CD4-positive, alpha-beta T cell (primary cell): ENCODE measurements at regions not wholly inside any gene's neighbourhood (a gene's known extent, or its start where the extent isn't known, plus 50 kb on each side); places are given as distances from the start of the nearest gene placed in this dataset.

Source experiments
- ATAC-seq: fragments of 200-7000 bp; cut with Tn5 transposase; one replicate; pipeline ENCODE4 v1.10.0; 2022; ENCODE audit warnings: mild to moderate bottlenecking; ENCODE audit not compliant: poor library complexity
- CTCF ChIA-PET: fragments of 350-600 bp; sonication (Branson Sonifier 250); formaldehyde crosslinking; loops from one replicate; lab custom pipeline; 2021; ENCODE audit warnings: antibody characterized with exemption, inconsistent platforms; lab: Charles Lee
- POLR2A ChIA-PET: fragments of 350-600 bp; sonication (Branson Sonifier 250); formaldehyde crosslinking; loops from one replicate; lab custom pipeline; 2021; ENCODE audit warnings: antibody characterized with exemption, inconsistent platforms; lab: Charles Lee
- DNase-seq, 14 experiments: peaks; one replicate each; pipeline ENCODE4 v3.0.0-alpha.2; 2013 to 2020; ENCODE audit warnings: mixed read lengths in 2 of 14
- H3K27ac ChIP-seq, 2 donors: one replicate each; pipeline versions ENCODE4 v1.5.1 to v1.7.0; 2013; ENCODE audit warnings: low read length in 2 of 2, low read depth in 1 of 2, mild to moderate bottlenecking in 1 of 2
- H3K27me3 ChIP-seq, 2 experiments: 1 replicate in 1 of 2; 2 replicates in 1 of 2; pipeline versions ENCODE4 v1.6.1 to v1.7.0; 2013; ENCODE audit warnings: low read length in 2 of 2, control low read depth in 1 of 2, mild to moderate bottlenecking in 1 of 2, moderate library complexity in 1 of 2; ENCODE audit not compliant: insufficient read depth in 2 of 2, control insufficient read depth in 1 of 2
- H3K36me3 ChIP-seq: one replicate; pipeline ENCODE4 v1.6.1; 2013; ENCODE audit warnings: low read length, control low read depth; ENCODE audit not compliant: insufficient read depth
- H3K4me1 ChIP-seq: one replicate; pipeline ENCODE4 v1.6.1; 2013; ENCODE audit warnings: low read length, control low read depth; ENCODE audit not compliant: insufficient read depth
- H3K4me3 ChIP-seq: one replicate; pipeline ENCODE4 v1.5.1; 2013; ENCODE audit warnings: mild to moderate bottlenecking, low read length, moderate library complexity
- H3K9me3 ChIP-seq, 2 experiments: 1 replicate in 1 of 2; 2 replicates in 1 of 2; pipeline versions ENCODE4 v1.6.1 to v1.7.0; 2013; ENCODE audit warnings: low read length in 2 of 2, mild to moderate bottlenecking in 2 of 2, control low read depth in 1 of 2, moderate library complexity in 1 of 2; ENCODE audit not compliant: control insufficient read depth in 1 of 2, insufficient read depth in 1 of 2
- H3K27ac Mint-ChIP-seq: one replicate; pipeline ENCODE4 v1.8.0; 2020; ENCODE audit warnings: mixed read lengths
- H3K27me3 Mint-ChIP-seq: one replicate; pipeline ENCODE4 v1.8.0; 2021; ENCODE audit warnings: mixed read lengths
- H3K36me3 Mint-ChIP-seq: one replicate; pipeline ENCODE4 v1.8.0; 2021; ENCODE audit warnings: low read depth, mixed read lengths
- H3K4me1 Mint-ChIP-seq: one replicate; pipeline ENCODE4 v1.8.0; 2021; ENCODE audit warnings: low read depth, mixed read lengths
- H3K4me3 Mint-ChIP-seq: one replicate; pipeline ENCODE4 v1.8.0; 2020; ENCODE audit warnings: mild to moderate bottlenecking, mixed read lengths
- H3K9me3 Mint-ChIP-seq: one replicate; pipeline ENCODE4 v1.8.0; 2020; ENCODE audit warnings: mixed read lengths
- intact Hi-C, 2 experiments: fragments of 100-400 bp; cut with DNase I in 1 of 2; cut with micrococcal nuclease in 1 of 2; formaldehyde crosslinking; loops; one replicate each; pipeline versions ENCODE4 v1.15.1 to v1.9.0; 2023 to 2025; cut with DNase I, micrococcal nuclease
- TF ChIP-seq, protein P1 (sequence below): fragments of 200-600 bp; IDR thresholded peaks from one replicate; pipeline ENCODE4 v1.8.0; 2022; ENCODE audit warnings: antibody characterized with exemption, mild to moderate bottlenecking

DNA sequence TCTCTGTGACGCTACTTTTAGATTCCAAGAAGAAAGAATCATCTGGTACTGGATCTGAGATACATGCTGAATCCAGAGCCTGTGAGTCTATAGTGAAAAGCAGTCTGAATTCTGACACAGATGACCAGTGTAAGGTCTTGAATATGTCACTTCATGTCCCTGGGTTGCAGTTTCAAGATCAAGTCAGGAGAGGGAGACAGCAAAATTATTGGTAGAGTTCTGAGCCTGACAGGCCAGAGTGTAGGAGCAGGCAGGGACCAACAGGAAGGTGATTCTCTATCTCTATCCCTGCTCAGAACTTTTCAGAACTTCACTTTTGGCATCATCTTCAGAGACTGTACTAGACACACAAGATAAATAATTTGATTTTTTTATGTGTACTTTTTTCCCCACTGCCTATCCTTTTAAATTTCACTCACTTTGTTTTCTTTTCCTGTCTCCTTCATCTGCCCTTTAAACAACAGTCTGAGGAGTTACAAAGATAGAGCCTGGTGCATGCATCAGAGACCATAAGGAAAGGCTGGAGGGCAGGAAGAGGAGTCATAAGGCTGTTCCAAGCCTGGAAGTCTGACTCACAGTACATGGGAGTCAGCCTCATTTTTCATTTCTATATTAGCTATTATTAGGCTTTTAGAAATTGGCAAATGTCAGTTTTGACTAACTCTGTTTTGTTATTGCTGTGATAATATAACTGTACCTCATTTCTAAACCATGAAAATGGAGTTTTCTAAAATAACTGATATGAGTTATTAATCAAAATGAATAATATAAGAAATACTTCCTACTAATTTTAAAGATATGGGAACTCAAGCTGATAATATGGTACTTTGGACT, 120.2 kb upstream of the TMEM229A start:
- Mint-ChIP-seq H3K4me1 (no peaks in the 10 kb centered on the region), H3K9me3 (no peaks in the 10 kb centered on the region), H3K27me3 (no peaks in the 10 kb centered on the region), H3K27ac (no peak overlapping the region), H3K4me3 (no peak overlapping the region), H3K36me3 (no peaks in the 10 kb centered on the region)
- CTCF ChIA-PET, result no interaction called here
- Histone ChIP-seq H3K27me3 (no peaks in the 10 kb centered on the region), H3K4me3 (no peak overlapping the region), H3K4me1 (no peaks in the 10 kb centered on the region), H3K27ac (no peak overlapping the region), H3K9me3 (no peaks in the 10 kb centered on the region), H3K36me3 (no peaks in the 10 kb centered on the region)
- ATAC-seq (no peak), DNase-seq (no peak)
- POLR2A ChIA-PET, result no interaction called here
- TF ChIP-seq, protein P1, sequence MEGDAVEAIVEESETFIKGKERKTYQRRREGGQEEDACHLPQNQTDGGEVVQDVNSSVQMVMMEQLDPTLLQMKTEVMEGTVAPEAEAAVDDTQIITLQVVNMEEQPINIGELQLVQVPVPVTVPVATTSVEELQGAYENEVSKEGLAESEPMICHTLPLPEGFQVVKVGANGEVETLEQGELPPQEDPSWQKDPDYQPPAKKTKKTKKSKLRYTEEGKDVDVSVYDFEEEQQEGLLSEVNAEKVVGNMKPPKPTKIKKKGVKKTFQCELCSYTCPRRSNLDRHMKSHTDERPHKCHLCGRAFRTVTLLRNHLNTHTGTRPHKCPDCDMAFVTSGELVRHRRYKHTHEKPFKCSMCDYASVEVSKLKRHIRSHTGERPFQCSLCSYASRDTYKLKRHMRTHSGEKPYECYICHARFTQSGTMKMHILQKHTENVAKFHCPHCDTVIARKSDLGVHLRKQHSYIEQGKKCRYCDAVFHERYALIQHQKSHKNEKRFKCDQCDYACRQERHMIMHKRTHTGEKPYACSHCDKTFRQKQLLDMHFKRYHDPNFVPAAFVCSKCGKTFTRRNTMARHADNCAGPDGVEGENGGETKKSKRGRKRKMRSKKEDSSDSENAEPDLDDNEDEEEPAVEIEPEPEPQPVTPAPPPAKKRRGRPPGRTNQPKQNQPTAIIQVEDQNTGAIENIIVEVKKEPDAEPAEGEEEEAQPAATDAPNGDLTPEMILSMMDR, result no peak
- intact Hi-C loops, result no loop called here

DNA sequence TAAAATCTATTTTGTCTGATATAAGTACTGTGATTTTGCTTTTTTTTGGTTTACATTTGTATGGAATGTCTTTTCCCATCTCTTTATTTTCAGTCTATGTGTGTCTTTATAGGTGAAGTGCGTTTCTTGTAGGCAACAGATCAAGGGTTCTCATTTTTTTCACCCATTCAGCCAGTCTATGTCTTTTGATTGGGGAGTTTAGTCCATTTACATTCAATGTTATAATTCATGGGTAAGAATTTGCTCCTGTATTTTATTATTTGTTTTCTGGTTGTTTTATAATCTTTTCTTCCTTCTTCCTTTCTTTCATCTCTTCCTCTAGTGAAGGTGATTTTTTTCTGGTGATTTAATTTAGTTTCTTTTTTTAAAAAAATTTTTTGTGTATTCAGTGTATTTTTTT, 104.8 kb upstream of the TMEM229A start:
- Mint-ChIP-seq H3K4me3 (no peak overlapping the region), H3K36me3 (no peaks in the 10 kb centered on the region), H3K27ac (no peak overlapping the region), H3K27me3 (no peaks in the 10 kb centered on the region), H3K4me1 (no peaks in the 10 kb centered on the region), H3K9me3 (peaks cover 11% of the 10 kb centered on the region)
- DNase-seq, result no peak
- ChIA-PET POLR2A (no interaction called here), CTCF (no interaction called here)
- Histone ChIP-seq H3K36me3 (no peaks in the 10 kb centered on the region), H3K27ac (no peak overlapping the region), H3K4me3 (no peak overlapping the region), H3K4me1 (no peaks in the 10 kb centered on the region), H3K9me3 (peaks cover 0 to 7% of the 10 kb centered on the region in 2 experiments), H3K27me3 (no peaks in the 10 kb centered on the region)
- ATAC-seq, result no peak
- intact Hi-C loops, result no loop called here
- TF ChIP-seq, protein P1, result no peak

DNA sequence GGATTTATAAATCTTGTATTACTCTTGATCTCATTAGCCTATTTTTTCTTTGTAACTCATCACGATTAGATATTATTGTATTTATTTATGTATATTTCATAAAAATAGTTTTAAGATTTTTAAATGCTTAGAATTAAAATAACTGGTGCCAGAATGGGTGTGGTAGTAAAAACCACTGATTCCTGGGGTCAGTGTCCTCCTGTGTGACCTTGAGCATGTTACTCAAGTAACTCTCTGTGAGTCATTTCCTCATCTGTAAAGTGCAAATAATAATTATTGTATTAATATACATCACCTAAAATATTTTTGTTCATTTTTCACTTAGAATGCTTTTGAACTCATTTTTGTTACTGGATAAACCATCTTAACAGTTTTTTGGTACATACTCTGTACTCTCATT, 91.3 kb upstream of the TMEM229A start:
- no peaks in the 10 kb centered on the region for H3K36me3 Mint-ChIP-seq
- peaks cover 3% of the 10 kb centered on the region for H3K9me3 Mint-ChIP-seq
- Histone ChIP-seq H3K36me3 (no peaks in the 10 kb centered on the region), H3K9me3 (peaks cover 0 to 5% of the 10 kb centered on the region in 2 experiments), H3K4me3 (no peak overlapping the region), H3K4me1 (no peaks in the 10 kb centered on the region), H3K27me3 (no peaks in the 10 kb centered on the region), H3K27ac (no peak overlapping the region)
- no peaks in the 10 kb centered on the region for H3K4me1 Mint-ChIP-seq
- ATAC-seq, result no peak
- TF ChIP-seq, protein P1, result no peak
- ChIA-PET POLR2A (no interaction called here), CTCF (no interaction called here)
- intact Hi-C loops, result no loop called here
- H3K27ac Mint-ChIP-seq, result no peak overlapping the region
- DNase-seq, result no peak
- H3K4me3 Mint-ChIP-seq, result no peak overlapping the region
- no peaks in the 10 kb centered on the region for H3K27me3 Mint-ChIP-seq
